SK-N-SH (cell line): ENCODE measurements at regions not wholly inside any gene's neighbourhood (a gene's known extent, or its start where the extent isn't known, plus 50 kb on each side); places are given as distances from the start of the nearest gene placed in this dataset.
"Not testable (repeated sequence)": the region's sequence is repeated elsewhere in the genome, so short reads cannot be mapped to it uniquely, and the experiment has no call there.

Source experiments
- CTCF ChIA-PET: fragments of 300-600, 350-600 bp; formaldehyde crosslinking; extraction: SDS; loops from one replicate; lab custom pipeline; 2021; lab: Yijun Ruan, JAX
- POLR2A ChIA-PET: fragments of 350-600 bp; sonication (Branson Sonifier 250); formaldehyde crosslinking; extraction: SDS; loops from one replicate; lab custom pipeline; 2020; ENCODE audit warnings: antibody characterized with exemption, inconsistent platforms; lab: Yijun Ruan, JAX
- DNase-seq: peaks from one replicate; pipeline ENCODE4 v3.0.0; 2012
- H2AFZ ChIP-seq: fragments of 200-600 bp; sonication (generic); 2 replicates; pipeline ENCODE4 v1.8.1; 2016; ENCODE audit warnings: antibody characterized with exemption, mild to moderate bottlenecking, low read depth
- H3F3A ChIP-seq: fragments of 200-600 bp; sonication (generic); replicated peaks from 2 replicates; pipeline ENCODE3; 2016; ENCODE audit warnings: antibody characterized with exemption, mild to moderate bottlenecking; ENCODE audit not compliant: insufficient read depth
- H3K27ac ChIP-seq, 2 experiments: fragments of 200-500 bp in 1 of 2; fragments of 200-600 bp in 1 of 2; sonication (Bioruptor generic) in 1 of 2; sonication (generic), shearing (Covaris generic) in 1 of 2; 2 replicates each; pipeline versions ENCODE4 v1.5.1 to v1.6.1; 2014 to 2016; ENCODE audit warnings: low read depth in 2 of 2, inconsistent platforms in 1 of 2, low read length in 1 of 2, mild to moderate bottlenecking in 1 of 2, mixed read lengths in 1 of 2
- H3K27me3 ChIP-seq: fragments of 200-600 bp; sonication (generic), shearing (Covaris generic); 2 replicates; pipeline ENCODE4 v1.6.1; 2016; ENCODE audit warnings: mixed run types; ENCODE audit not compliant: insufficient read depth
- H3K36me3 ChIP-seq, 2 experiments: fragments of 200-500 bp in 1 of 2; fragments of 200-600 bp in 1 of 2; sonication (Bioruptor generic) in 1 of 2; sonication (generic) in 1 of 2; replicated peaks in 1 of 2; 2 replicates each; pipeline versions ENCODE3 to v1.5.1; 2014 to 2016; ENCODE audit warnings: low read length in 1 of 2, mild to moderate bottlenecking in 1 of 2; ENCODE audit not compliant: insufficient read depth in 2 of 2, control insufficient read depth in 1 of 2
- H3K4me1 ChIP-seq, 2 experiments: fragments of 200-500 bp in 1 of 2; fragments of 200-600 bp in 1 of 2; sonication (Bioruptor generic) in 1 of 2; sonication (generic), shearing (Covaris generic) in 1 of 2; 2 replicates each; pipeline versions ENCODE4 v1.5.1 to v1.6.1; 2014 to 2016; ENCODE audit warnings: low read depth in 1 of 2, low read length in 1 of 2, mixed run types in 1 of 2; ENCODE audit not compliant: insufficient read depth in 2 of 2, control insufficient read depth in 1 of 2
- H3K4me2 ChIP-seq: fragments of 200-600 bp; sonication (generic), shearing (Covaris generic); 2 replicates; pipeline ENCODE4 v1.6.1; 2017; ENCODE audit warnings: mixed run types
- H3K4me3 ChIP-seq, 2 experiments: fragments of 200-500 bp in 1 of 2; fragments of 200-600 bp in 1 of 2; sonication (Bioruptor generic) in 1 of 2; sonication (generic), shearing (Covaris generic) in 1 of 2; 2 replicates each; pipeline versions ENCODE4 v1.5.1 to v1.8.1; 2014 to 2016; ENCODE audit warnings: low read depth in 2 of 2, inconsistent platforms in 1 of 2, low read length in 1 of 2, mild to moderate bottlenecking in 1 of 2, mixed read lengths in 1 of 2, moderate library complexity in 1 of 2
- H3K79me2 ChIP-seq: fragments of 200-600 bp; sonication (generic); 2 replicates; pipeline ENCODE4 v1.8.1; 2017; ENCODE audit warnings: mild to moderate bottlenecking; ENCODE audit not compliant: insufficient read depth
- H3K9ac ChIP-seq: fragments of 200-600 bp; sonication (generic); 2 replicates; pipeline ENCODE4 v1.6.1; 2017; ENCODE audit warnings: mixed run types
- H3K9me2 ChIP-seq: fragments of 200-600 bp; sonication (generic); 2 replicates; pipeline ENCODE4 v1.6.1; 2017; ENCODE audit warnings: mixed run types
- H3K9me3 ChIP-seq: fragments of 200-600 bp; sonication (generic); 2 replicates; pipeline ENCODE4 v1.6.1; 2017; ENCODE audit warnings: mixed run types, mild to moderate bottlenecking, moderate library complexity
- H4K20me1 ChIP-seq: fragments of 200-600 bp; sonication (generic); 2 replicates; pipeline ENCODE4 v1.6.1; 2017; ENCODE audit warnings: mild to moderate bottlenecking, mixed run types; ENCODE audit not compliant: insufficient read depth
- FOXM1 ChIP-seq: IDR thresholded peaks from 2 replicates; pipeline ENCODE4 v1.4.0; 2012; ENCODE audit warnings: low read depth, mild to moderate bottlenecking
- GATA2 ChIP-seq: sonication (generic); formaldehyde crosslinking; IDR thresholded peaks from 2 replicates; pipeline ENCODE4 v1.5.0; 2020; ENCODE audit warnings: mild to moderate bottlenecking, missing genetic modification reagents
- JUND ChIP-seq: IDR thresholded peaks from 2 replicates; pipeline ENCODE4 v1.4.0; 2012
- MEF2A ChIP-seq: IDR thresholded peaks from 2 replicates; pipeline ENCODE4 v1.4.0; 2012; ENCODE audit warnings: low read depth, borderline replicate concordance
- NFIC ChIP-seq: IDR thresholded peaks from 2 replicates; pipeline ENCODE4 v1.4.0; 2012; ENCODE audit warnings: borderline replicate concordance
- NRF1 ChIP-seq: IDR thresholded peaks from 2 replicates; pipeline ENCODE4 v1.6.1; 2012; ENCODE audit warnings: low read depth, mild to moderate bottlenecking, low read length
- POLR2AphosphoS5 ChIP-seq: IDR thresholded peaks from 2 replicates; pipeline ENCODE4 v1.6.1; 2012; ENCODE audit warnings: low read depth, low read length
- RAD21 ChIP-seq: IDR thresholded peaks from 2 replicates; pipeline ENCODE4 v1.6.1; 2012; ENCODE audit warnings: mild to moderate bottlenecking, low read length
- RCOR1 ChIP-seq: fragments of 150-350 bp; IDR thresholded peaks from 2 replicates; pipeline ENCODE4 v1.6.1; 2017; ENCODE audit warnings: antibody characterized with exemption, low read length
- RXRA ChIP-seq: IDR thresholded peaks from 2 replicates; pipeline ENCODE4 v1.4.0; 2012; ENCODE audit warnings: low read depth, mild to moderate bottlenecking, borderline replicate concordance
- TCF12 ChIP-seq: IDR thresholded peaks from 2 replicates; pipeline ENCODE4 v1.4.0; 2012
- whole genome bisulfite sequencing: methylation state at CpG from one replicate; pipeline ENCODE4 v1.1.6; 2017; ENCODE audit warnings: low lambda C conversion rate; 5-methylcytosine and 5-hydroxymethylcytosine counted together
- TF ChIP-seq, protein P1 (sequence below): IDR thresholded peaks from 2 replicates; pipeline ENCODE4 v1.4.0; 2012; ENCODE audit warnings: low read depth, borderline replicate concordance
- TF ChIP-seq, protein P2 (sequence below): fragments of 200-600 bp; sonication (generic); IDR thresholded peaks from 2 replicates; pipeline ENCODE4 v1.6.1; 2017; ENCODE audit warnings: antibody characterized with exemption, mild to moderate bottlenecking, moderate library complexity
- TF ChIP-seq, protein P3 (sequence below): IDR thresholded peaks from 2 replicates; pipeline ENCODE4 v1.4.0; 2012; ENCODE audit warnings: low read depth
- TF ChIP-seq, protein P4 (sequence below): fragments of 150-350 bp; IDR thresholded peaks from 2 replicates; pipeline ENCODE4 v1.6.1; 2017; ENCODE audit warnings: antibody characterized with exemption, low read length, low read depth, borderline replicate concordance
- TF ChIP-seq, protein P5 (sequence below): IDR thresholded peaks from 2 replicates; pipeline ENCODE4; 2012

DNA sequence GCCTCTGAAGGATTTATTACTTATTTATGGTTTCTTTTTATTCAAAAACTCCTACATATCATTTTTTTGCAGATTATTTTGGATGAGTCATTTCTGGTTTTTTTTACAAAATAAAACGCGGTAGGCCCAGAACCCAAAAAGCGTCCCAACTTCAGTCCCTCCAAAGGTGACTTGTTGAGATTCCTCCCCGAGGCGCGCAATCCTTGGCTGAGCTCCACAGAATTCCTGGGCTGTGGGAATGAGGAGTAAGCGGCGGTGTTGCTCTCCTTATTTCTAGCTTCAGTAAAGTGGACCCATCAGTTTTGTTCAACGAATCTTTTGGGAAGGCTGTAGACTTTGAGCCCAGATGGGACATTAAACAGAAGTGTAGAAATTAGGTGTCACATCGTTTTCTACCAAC, 67.0 kb upstream of the RMP24 start:
- POLR2A ChIA-PET, result no interaction called here
- TF ChIP-seq NFIC (no peak), JUND (no peak), MEF2A (no peak), FOXM1 (no peak)
- TF ChIP-seq, all 33 proteins: peak for 0
- H3K4me2 ChIP-seq, result no peak overlapping the region
- H3K9ac ChIP-seq, result no peak overlapping the region
- H3K27ac ChIP-seq, result no peak overlapping the region
- no peaks in the 10 kb centered on the region for H3K79me2 ChIP-seq
- 65% methylated on average over 10 of the region's 10 CpGs for WGBS
- H3K36me3 ChIP-seq, result no peaks in the 10 kb centered on the region
- no peaks in the 10 kb centered on the region for H3K4me1 ChIP-seq
- no peaks in the 10 kb centered on the region for H4K20me1 ChIP-seq
- no peaks in the 10 kb centered on the region for H3K9me3 ChIP-seq
- H3K4me3 ChIP-seq, result no peak overlapping the region
- DNase-seq, result no peak
- no peak overlapping the region for H2AFZ ChIP-seq
- CTCF ChIA-PET, result interaction anchor here (0.8 kb wide), 1 partner anchor 80 kb away, joined by 3 read pairs; no protein-coding TSS in a partner anchor
- H3F3A ChIP-seq, result no peaks in the 10 kb centered on the region
- no peaks in the 10 kb centered on the region for H3K27me3 ChIP-seq
- no peaks in the 10 kb centered on the region for H3K9me2 ChIP-seq

DNA sequence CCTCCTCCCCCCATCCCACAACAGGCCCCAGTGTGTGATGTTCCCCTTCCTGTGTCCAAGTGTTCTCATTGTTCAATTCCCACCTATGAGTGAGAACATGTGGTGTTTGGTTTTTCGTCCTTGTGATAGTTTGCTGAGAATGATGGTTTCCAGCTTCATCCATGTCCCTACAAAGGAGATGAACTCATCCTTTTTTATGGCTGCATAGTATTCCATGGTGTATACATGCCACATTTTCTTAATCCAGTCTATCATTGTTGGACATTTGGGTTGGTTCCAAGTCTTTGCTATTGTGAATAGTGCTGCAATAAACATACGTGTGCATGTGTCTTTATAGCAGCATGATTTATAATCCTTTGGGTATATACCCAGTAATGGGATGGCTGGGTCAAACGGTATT, 66.2 kb upstream of the RMP24 start:
- H4K20me1 ChIP-seq, H3K4me1 ChIP-seq, H3K4me3 ChIP-seq, H3K36me3 ChIP-seq, H3K9me3 ChIP-seq, H3F3A ChIP-seq, H3K27me3 ChIP-seq, H3K4me2 ChIP-seq, H3K27ac ChIP-seq, H3K79me2 ChIP-seq, H2AFZ ChIP-seq, POLR2A ChIA-PET, DNase-seq, CTCF ChIA-PET, H3K9me2 ChIP-seq, H3K9ac ChIP-seq: not testable (repeated sequence)
- WGBS, result 0% methylated on average over 1 of the region's 3 CpGs

DNA sequence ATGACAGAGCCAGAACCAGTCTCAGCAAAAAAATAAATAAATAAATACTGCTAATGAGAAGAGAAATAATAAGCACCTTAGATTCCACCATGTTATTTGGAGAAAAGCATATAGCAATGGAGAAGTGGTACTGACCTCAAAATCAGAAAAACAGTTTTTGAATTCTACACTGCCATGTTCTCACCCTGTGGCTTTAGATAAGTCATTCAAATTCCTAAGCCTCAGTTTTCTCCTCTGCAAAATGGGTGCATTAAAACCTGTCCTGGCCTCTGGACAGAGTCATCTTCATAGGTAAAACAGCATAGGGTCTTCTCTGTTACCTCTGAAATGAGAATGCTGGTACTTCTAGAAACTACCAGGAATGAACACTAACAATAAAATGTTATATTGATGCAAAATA, 62.2 kb upstream of the RMP24 start:
- Histone ChIP-seq H3K4me2 (no peak overlapping the region), H3K9me2 (no peaks in the 10 kb centered on the region), H3K27me3 (no peaks in the 10 kb centered on the region), H3K9ac (no peak overlapping the region), H2AFZ (no peak overlapping the region), H3K36me3 (no peaks in the 10 kb centered on the region), H3K27ac (no peak overlapping the region), H4K20me1 (no peaks in the 10 kb centered on the region), H3K79me2 (no peaks in the 10 kb centered on the region), H3F3A (no peaks in the 10 kb centered on the region), H3K9me3 (no peaks in the 10 kb centered on the region), H3K4me3 (no peak overlapping the region), H3K4me1 (peaks cover 0 to 2% of the 10 kb centered on the region in 2 experiments; a peak in 1 of 4 replicates)
- DNase-seq, result no peak
- POLR2A ChIA-PET, result no interaction called here
- CTCF ChIA-PET, result no interaction called here
- TF ChIP-seq RXRA (no peak), POLR2AphosphoS5 (no peak), TCF12 (no peak), GATA2 (CRISPR knock-in tag) (no peak), NRF1 (no peak), RAD21 (no peak), RCOR1 (no peak)
- TF ChIP-seq, protein P1, sequence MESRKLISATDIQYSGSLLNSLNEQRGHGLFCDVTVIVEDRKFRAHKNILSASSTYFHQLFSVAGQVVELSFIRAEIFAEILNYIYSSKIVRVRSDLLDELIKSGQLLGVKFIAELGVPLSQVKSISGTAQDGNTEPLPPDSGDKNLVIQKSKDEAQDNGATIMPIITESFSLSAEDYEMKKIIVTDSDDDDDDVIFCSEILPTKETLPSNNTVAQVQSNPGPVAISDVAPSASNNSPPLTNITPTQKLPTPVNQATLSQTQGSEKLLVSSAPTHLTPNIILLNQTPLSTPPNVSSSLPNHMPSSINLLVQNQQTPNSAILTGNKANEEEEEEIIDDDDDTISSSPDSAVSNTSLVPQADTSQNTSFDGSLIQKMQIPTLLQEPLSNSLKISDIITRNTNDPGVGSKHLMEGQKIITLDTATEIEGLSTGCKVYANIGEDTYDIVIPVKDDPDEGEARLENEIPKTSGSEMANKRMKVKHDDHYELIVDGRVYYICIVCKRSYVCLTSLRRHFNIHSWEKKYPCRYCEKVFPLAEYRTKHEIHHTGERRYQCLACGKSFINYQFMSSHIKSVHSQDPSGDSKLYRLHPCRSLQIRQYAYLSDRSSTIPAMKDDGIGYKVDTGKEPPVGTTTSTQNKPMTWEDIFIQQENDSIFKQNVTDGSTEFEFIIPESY, result no peak
- TF ChIP-seq, protein P2, sequence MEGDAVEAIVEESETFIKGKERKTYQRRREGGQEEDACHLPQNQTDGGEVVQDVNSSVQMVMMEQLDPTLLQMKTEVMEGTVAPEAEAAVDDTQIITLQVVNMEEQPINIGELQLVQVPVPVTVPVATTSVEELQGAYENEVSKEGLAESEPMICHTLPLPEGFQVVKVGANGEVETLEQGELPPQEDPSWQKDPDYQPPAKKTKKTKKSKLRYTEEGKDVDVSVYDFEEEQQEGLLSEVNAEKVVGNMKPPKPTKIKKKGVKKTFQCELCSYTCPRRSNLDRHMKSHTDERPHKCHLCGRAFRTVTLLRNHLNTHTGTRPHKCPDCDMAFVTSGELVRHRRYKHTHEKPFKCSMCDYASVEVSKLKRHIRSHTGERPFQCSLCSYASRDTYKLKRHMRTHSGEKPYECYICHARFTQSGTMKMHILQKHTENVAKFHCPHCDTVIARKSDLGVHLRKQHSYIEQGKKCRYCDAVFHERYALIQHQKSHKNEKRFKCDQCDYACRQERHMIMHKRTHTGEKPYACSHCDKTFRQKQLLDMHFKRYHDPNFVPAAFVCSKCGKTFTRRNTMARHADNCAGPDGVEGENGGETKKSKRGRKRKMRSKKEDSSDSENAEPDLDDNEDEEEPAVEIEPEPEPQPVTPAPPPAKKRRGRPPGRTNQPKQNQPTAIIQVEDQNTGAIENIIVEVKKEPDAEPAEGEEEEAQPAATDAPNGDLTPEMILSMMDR, result no peak
- TF ChIP-seq, protein P3, sequence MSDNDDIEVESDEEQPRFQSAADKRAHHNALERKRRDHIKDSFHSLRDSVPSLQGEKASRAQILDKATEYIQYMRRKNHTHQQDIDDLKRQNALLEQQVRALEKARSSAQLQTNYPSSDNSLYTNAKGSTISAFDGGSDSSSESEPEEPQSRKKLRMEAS, result no peak
- TF ChIP-seq, protein P4, sequence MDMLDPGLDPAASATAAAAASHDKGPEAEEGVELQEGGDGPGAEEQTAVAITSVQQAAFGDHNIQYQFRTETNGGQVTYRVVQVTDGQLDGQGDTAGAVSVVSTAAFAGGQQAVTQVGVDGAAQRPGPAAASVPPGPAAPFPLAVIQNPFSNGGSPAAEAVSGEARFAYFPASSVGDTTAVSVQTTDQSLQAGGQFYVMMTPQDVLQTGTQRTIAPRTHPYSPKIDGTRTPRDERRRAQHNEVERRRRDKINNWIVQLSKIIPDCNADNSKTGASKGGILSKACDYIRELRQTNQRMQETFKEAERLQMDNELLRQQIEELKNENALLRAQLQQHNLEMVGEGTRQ, result no peak
- TF ChIP-seq, protein P5, sequence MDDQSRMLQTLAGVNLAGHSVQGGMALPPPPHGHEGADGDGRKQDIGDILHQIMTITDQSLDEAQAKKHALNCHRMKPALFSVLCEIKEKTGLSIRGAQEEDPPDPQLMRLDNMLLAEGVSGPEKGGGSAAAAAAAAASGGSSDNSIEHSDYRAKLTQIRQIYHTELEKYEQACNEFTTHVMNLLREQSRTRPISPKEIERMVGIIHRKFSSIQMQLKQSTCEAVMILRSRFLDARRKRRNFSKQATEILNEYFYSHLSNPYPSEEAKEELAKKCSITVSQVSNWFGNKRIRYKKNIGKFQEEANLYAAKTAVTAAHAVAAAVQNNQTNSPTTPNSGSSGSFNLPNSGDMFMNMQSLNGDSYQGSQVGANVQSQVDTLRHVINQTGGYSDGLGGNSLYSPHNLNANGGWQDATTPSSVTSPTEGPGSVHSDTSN, result no peak
